CMK (cell line): ENCODE measurements at regions not wholly inside any gene's neighbourhood (a gene's known extent, or its start where the extent isn't known, plus 50 kb on each side); places are given as distances from the start of the nearest gene placed in this dataset.

ENCODE experiments used
- DNase-seq: peaks from one replicate; pipeline ENCODE4 v3.0.0-alpha.2; 2010; ENCODE audit warnings: low read depth

GRCh38 chr7:68484731-68485130 lies 1113.5 kb upstream of the AUTS2 start:
- DNase-seq, result no peak

GRCh38 chr7:68485253-68485917 lies 1112.9 kb upstream of the AUTS2 start:
- no peak for DNase-seq

GRCh38 chr7:68488341-68489060 lies 1109.8 kb upstream of the AUTS2 start:
- no peak for DNase-seq

GRCh38 chr7:68491523-68492358 lies 1106.5 kb upstream of the AUTS2 start:
- no peak for DNase-seq

GRCh38 chr7:68492359-68492690 lies 1106.0 kb upstream of the AUTS2 start:
- DNase-seq, result no peak

- no peak for DNase-seq
Measured at GRCh38 chr7:68503400-68503799, 1094.9 kb upstream of the AUTS2 start.

- no peak for DNase-seq
Measured at GRCh38 chr7:68504716-68505115, 1093.6 kb upstream of the AUTS2 start.

GRCh38 chr7:68505721-68506120 lies 1092.6 kb upstream of the AUTS2 start:
- no peak for DNase-seq

GRCh38 chr7:68507668-68508067 lies 1090.6 kb upstream of the AUTS2 start:
- no peak for DNase-seq

- DNase-seq, result no peak
Measured at GRCh38 chr7:68509054-68509453, 1089.2 kb upstream of the AUTS2 start.

- no peak for DNase-seq
Measured at GRCh38 chr7:68509603-68510002, 1088.7 kb upstream of the AUTS2 start.

GRCh38 chr7:68511281-68511680 lies 1087.0 kb upstream of the AUTS2 start:
- DNase-seq, result no peak

GRCh38 chr7:68512466-68512865 lies 1085.8 kb upstream of the AUTS2 start:
- DNase-seq, result no peak

- DNase-seq, result no peak
Measured at GRCh38 chr7:68518060-68518459, 1080.2 kb upstream of the AUTS2 start.

GRCh38 chr7:68524126-68524525 lies 1074.1 kb upstream of the AUTS2 start:
- no peak for DNase-seq

- no peak for DNase-seq
Measured at GRCh38 chr7:68529221-68529620, 1069.1 kb upstream of the AUTS2 start.

GRCh38 chr7:68535266-68535665 lies 1063.0 kb upstream of the AUTS2 start:
- DNase-seq, result no peak

- DNase-seq, result no peak
Measured at GRCh38 chr7:68537051-68537773, 1061.1 kb upstream of the AUTS2 start.

- no peak for DNase-seq
Measured at GRCh38 chr7:68537774-68538071, 1060.6 kb upstream of the AUTS2 start.

- DNase-seq, result no peak
Measured at GRCh38 chr7:68542831-68543230, 1055.4 kb upstream of the AUTS2 start.

- DNase-seq, result no peak
Measured at GRCh38 chr7:68544851-68545250, 1053.4 kb upstream of the AUTS2 start.

- no peak for DNase-seq
Measured at GRCh38 chr7:68547181-68547580, 1051.1 kb upstream of the AUTS2 start.

- DNase-seq, result no peak
Measured at GRCh38 chr7:68547799-68548198, 1050.5 kb upstream of the AUTS2 start.
